ENCODE measurements at regions not wholly inside any gene's neighbourhood (a gene's known extent, or its start where the extent isn't known, plus 50 kb on each side); places are given as distances from the start of the nearest gene placed in this dataset.
"Not testable (repeated sequence)": the region's sequence is repeated elsewhere in the genome, so short reads cannot be mapped to it uniquely, and the experiment has no call there.

GRCh38 chr7:149683181-149683580 lies 90.2 kb downstream of the ZNF467 start:
- ATAC-seq: no peak

DNA sequence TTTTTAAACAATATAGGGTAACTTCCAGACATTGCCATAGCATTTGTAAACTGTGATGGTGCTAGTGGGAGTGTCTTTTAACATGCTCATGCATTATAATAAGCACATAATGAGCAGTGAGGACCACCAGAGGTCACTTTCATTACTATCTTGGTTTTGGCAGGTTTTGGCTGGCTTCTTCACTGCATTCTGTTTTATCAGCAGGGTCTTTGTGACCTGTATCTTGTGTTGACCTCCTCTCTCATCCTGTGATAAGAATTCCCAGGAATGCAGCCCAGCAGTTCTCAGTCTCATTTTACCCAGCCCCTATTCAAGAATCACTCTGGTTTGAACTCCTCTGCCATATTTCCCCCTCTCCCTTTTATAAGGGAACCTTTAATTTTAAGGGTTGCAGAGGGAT lies 91.3 kb downstream of the ZNF467 start:
- Histone ChIP-seq H3K4me1 (peaks cover 0 to 4% of the 10 kb centered on the region in 2 donors), H3K27me3 (peaks cover 0 to 4% of the 10 kb centered on the region in 2 donors), H3K27ac (no peak overlapping the region), H3K36me3 (no peaks in the 10 kb centered on the region), H3K9me3 (peaks cover 0 to 12% of the 10 kb centered on the region in 2 donors), H3K4me3 (no peak overlapping the region)
- ATAC-seq (no peak), DNase-seq (no peak)
- no peak for TF ChIP-seq CTCF (IDR thresholded peaks at IDR 0.05)
- intact Hi-C loops (cut with DNase I): no loop called here

More at GRCh38 chr7:149683181-149683580, 90.2 kb downstream of the ZNF467 start:
- Histone ChIP-seq H3K4me3 (no peak overlapping the region), H3K27me3 (peaks cover 0 to 4% of the 10 kb centered on the region in 2 donors), H3K9me3 (peaks cover 0 to 12% of the 10 kb centered on the region in 2 donors), H3K27ac (no peak overlapping the region), H3K36me3 (no peaks in the 10 kb centered on the region), H3K4me1 (peaks cover 0 to 4% of the 10 kb centered on the region in 2 donors)
- intact Hi-C loops (cut with DNase I): no loop called here
- TF ChIP-seq CTCF (IDR thresholded peaks at IDR 0.05): no peak
- no peak for DNase-seq

- DNase-seq (no peak), ATAC-seq (no peak)
- Histone ChIP-seq H3K4me1 (peaks cover 0 to 4% of the 10 kb centered on the region in 2 donors), H3K27ac (no peak overlapping the region), H3K36me3 (no peaks in the 10 kb centered on the region), H3K27me3 (peaks cover 0 to 4% of the 10 kb centered on the region in 2 donors), H3K4me3 (no peak overlapping the region), H3K9me3 (peaks cover 0 to 12% of the 10 kb centered on the region in 2 donors)
- no peak for TF ChIP-seq CTCF (IDR thresholded peaks at IDR 0.05)
- intact Hi-C loops (cut with DNase I): no loop called here
These were observed 92.1 kb downstream of the ZNF467 start for GRCh38 chr7:149681274-149681673.

DNA sequence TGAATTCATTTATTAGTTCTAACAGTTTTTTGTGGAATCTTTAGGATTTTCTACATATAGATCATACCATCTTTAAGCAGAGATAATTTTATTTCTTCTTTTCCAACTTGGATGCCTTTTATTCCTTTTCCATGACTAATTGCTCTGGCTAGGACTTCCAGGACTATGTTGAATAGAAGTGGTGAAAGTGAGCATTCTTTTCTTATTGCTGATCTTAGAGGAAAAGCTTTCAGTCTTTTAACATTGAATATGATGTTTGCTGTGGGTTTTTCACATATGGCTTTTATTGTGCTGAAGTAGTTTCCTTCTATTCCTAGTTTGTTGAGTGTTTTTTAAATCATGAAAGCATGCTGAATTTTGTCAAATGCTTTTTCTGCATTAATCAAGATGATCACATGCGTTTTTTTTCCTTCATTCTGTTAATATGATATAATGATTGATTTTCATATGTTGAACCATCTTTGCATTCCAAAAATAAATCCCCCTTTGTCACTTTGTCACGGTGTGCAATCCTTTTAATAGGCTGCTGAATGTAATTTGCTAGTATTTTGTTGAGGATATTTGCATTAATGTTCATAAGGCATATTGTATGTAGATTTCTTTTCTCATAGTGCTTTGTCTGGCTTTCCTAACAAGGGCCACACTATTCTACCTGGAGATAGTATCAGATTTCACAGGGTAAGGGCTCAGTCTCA lies 92.9 kb downstream of the ZNF467 start:
- no peak for TF ChIP-seq CTCF (IDR thresholded peaks at IDR 0.05)
- ATAC-seq: no peak
- intact Hi-C loops (cut with DNase I): no loop called here
- DNase-seq: no peak
- Histone ChIP-seq H3K27me3 (peaks cover 0 to 4% of the 10 kb centered on the region in 2 donors), H3K36me3 (no peaks in the 10 kb centered on the region), H3K4me1 (no peaks in the 10 kb centered on the region), H3K9me3 (peaks cover 0 to 12% of the 10 kb centered on the region in 2 donors), H3K4me3 (no peak overlapping the region), H3K27ac (no peak overlapping the region)

DNA sequence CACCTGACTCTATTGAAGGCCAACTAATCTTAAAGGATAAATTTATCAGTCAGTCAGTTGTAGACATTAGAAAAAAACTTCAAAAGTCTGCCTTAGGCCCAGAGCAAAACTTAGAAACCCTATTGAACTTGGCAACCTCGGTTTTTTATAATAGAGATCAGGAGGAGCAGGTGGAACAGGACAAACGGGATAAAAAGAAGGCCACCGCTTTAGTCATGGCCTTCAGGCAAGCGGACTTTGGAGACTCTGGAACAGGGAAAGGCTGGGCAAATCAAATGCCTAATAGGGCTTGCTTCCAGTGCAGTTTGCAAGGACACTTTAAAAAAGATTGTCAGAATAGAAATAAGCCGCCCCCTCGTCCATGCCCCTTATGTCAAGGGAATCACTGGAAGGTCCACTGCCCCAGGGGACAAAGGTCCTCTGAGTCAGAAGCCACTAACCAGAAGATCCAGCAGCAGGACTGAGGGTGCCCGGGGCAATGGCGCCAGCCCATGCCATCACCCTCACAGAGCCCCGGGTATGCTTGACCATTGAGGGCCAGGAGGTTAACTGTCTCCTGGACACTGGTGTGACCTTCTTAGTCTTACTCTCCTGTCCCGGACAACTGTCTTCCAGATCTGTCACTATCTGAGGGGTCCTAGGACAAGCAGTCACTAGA lies 98.5 kb downstream of the ZNF467 start:
- intact Hi-C loops (cut with DNase I): loop anchor here in 1 of 2 donors (10.0 kb wide), 1 partner anchor 70 kb away; no protein-coding TSS in a partner anchor
- not testable (repeated sequence) for H3K9me3 ChIP-seq, DNase-seq, H3K4me1 ChIP-seq, H3K36me3 ChIP-seq, ATAC-seq, H3K27ac ChIP-seq, H3K4me3 ChIP-seq, H3K27me3 ChIP-seq

All from left lung (tissue), 4 donors.